T-helper 22 cell (primary cell): ENCODE measurements at regions not wholly inside any gene's neighbourhood (a gene's known extent, or its start where the extent isn't known, plus 50 kb on each side); places are given as distances from the start of the nearest gene placed in this dataset.
"Not testable (repeated sequence)": the region's sequence is repeated elsewhere in the genome, so short reads cannot be mapped to it uniquely, and the experiment has no call there.

Experiments
- DNase-seq: peaks from one replicate; pipeline ENCODE4 v3.0.0-alpha.2; 2020; ENCODE audit warnings: low read depth

GRCh38 chr10:64508029-64508661 is 986.9 kb downstream of the REEP3 start:
- DNase-seq = no peak

GRCh38 chr10:64515970-64516699 is 994.9 kb downstream of the REEP3 start:
- DNase-seq = no peak

GRCh38 chr10:64518456-64518855 is 997.3 kb downstream of the REEP3 start:
- DNase-seq = no peak

GRCh38 chr10:64519427-64519826 is 998.2 kb downstream of the REEP3 start:
- no peak for DNase-seq

GRCh38 chr10:64519831-64520230 is 998.6 kb downstream of the REEP3 start:
- DNase-seq = no peak

GRCh38 chr10:64523065-64523759 is 1002.0 kb downstream of the REEP3 start:
- no peak for DNase-seq

- no peak for DNase-seq
Measured at GRCh38 chr10:64528294-64529002, 1007.2 kb downstream of the REEP3 start.

- no peak for DNase-seq
Measured at GRCh38 chr10:64529003-64529350, 1007.8 kb downstream of the REEP3 start.

- DNase-seq = no peak
Measured at GRCh38 chr10:64534616-64535015, 1013.4 kb downstream of the REEP3 start.

GRCh38 chr10:64535131-64535867 is 1014.1 kb downstream of the REEP3 start:
- no peak for DNase-seq

GRCh38 chr10:64537112-64537511 is 1015.9 kb downstream of the REEP3 start:
- DNase-seq = no peak

- no peak for DNase-seq
Measured at GRCh38 chr10:64537928-64538327, 1016.7 kb downstream of the REEP3 start.

- no peak for DNase-seq
Measured at GRCh38 chr10:64546073-64546472, 1024.9 kb downstream of the REEP3 start.

GRCh38 chr10:64547168-64547567 is 1026.0 kb downstream of the REEP3 start:
- no peak for DNase-seq

GRCh38 chr10:64555666-64556065 is 1034.5 kb downstream of the REEP3 start:
- no peak for DNase-seq

- DNase-seq = no peak
Measured at GRCh38 chr10:64558094-64558835, 1037.1 kb downstream of the REEP3 start.

- no peak for DNase-seq
Measured at GRCh38 chr10:64571056-64571455, 1049.9 kb downstream of the REEP3 start.

GRCh38 chr10:64573623-64574325 is 1052.6 kb downstream of the REEP3 start:
- DNase-seq = no peak

GRCh38 chr10:64574371-64574770 is 1053.2 kb downstream of the REEP3 start:
- DNase-seq = no peak

GRCh38 chr10:64576497-64576896 is 1055.3 kb downstream of the REEP3 start:
- DNase-seq = no peak

GRCh38 chr10:64578757-64579156 is 1057.6 kb downstream of the REEP3 start:
- not testable (repeated sequence) for DNase-seq
